SH-SY5Y (cell line): ENCODE measurements at regions not wholly inside any gene's neighbourhood (a gene's known extent, or its start where the extent isn't known, plus 50 kb on each side); places are given as distances from the start of the nearest gene placed in this dataset.

Experiments
- GATA2 ChIP-seq: IDR thresholded peaks from 2 replicates; pipeline ENCODE4 v1.6.1; 2011; ENCODE audit warnings: mild to moderate bottlenecking, low read depth, low read length
- GATA3 ChIP-seq: IDR thresholded peaks from 2 replicates; pipeline ENCODE4 v1.6.1; 2011; ENCODE audit warnings: low read depth, mild to moderate bottlenecking, low read length, moderate library complexity

GRCh38 chr9:28951945-28952344, 1378.7 kb upstream of the C9orf72 start:
- TF ChIP-seq GATA2 (no peak), GATA3 (no peak)

- no peak for TF ChIP-seq GATA3
- TF ChIP-seq GATA2 = no peak
Observed at GRCh38 chr9:28956116-28956880, 1383.0 kb upstream of the C9orf72 start.

- TF ChIP-seq GATA2 (no peak), GATA3 (no peak)
Observed at GRCh38 chr9:28960602-28961001, 1387.3 kb upstream of the C9orf72 start.

GRCh38 chr9:28961623-28962022, 1388.3 kb upstream of the C9orf72 start:
- TF ChIP-seq GATA2 (no peak), GATA3 (no peak)

GRCh38 chr9:28967226-28967625, 1393.9 kb upstream of the C9orf72 start:
- TF ChIP-seq GATA3 (no peak), GATA2 (no peak)

GRCh38 chr9:28970241-28970654, 1397.0 kb upstream of the C9orf72 start:
- TF ChIP-seq GATA2 (no peak), GATA3 (no peak)

GRCh38 chr9:28971881-28972280, 1398.6 kb upstream of the C9orf72 start:
- TF ChIP-seq GATA3 (no peak), GATA2 (no peak)

- TF ChIP-seq GATA2 (no peak), GATA3 (no peak)
Observed at GRCh38 chr9:28976250-28976649, 1403.0 kb upstream of the C9orf72 start.

- TF ChIP-seq GATA2 = no peak
- no peak for TF ChIP-seq GATA3
Observed at GRCh38 chr9:28976684-28977083, 1403.4 kb upstream of the C9orf72 start.

GRCh38 chr9:28981129-28981528, 1407.8 kb upstream of the C9orf72 start:
- TF ChIP-seq GATA3 (no peak), GATA2 (no peak)

GRCh38 chr9:28981711-28982110, 1408.4 kb upstream of the C9orf72 start:
- TF ChIP-seq GATA2 = no peak
- TF ChIP-seq GATA3 = no peak

- TF ChIP-seq GATA3 (no peak), GATA2 (no peak)
Observed at GRCh38 chr9:28984016-28984415, 1410.7 kb upstream of the C9orf72 start.

GRCh38 chr9:28999057-28999456, 1425.8 kb upstream of the C9orf72 start:
- TF ChIP-seq GATA2 (peak; percentile 43; the same call in 1 of the 2 replicates), GATA3 (peak; percentile 25; the same call in 1 of the 2 replicates)

GRCh38 chr9:28999806-29000205, 1426.5 kb upstream of the C9orf72 start:
- no peak for TF ChIP-seq GATA3
- no peak for TF ChIP-seq GATA2

- TF ChIP-seq GATA3 = no peak
- TF ChIP-seq GATA2 = no peak
Observed at GRCh38 chr9:29001006-29001405, 1427.7 kb upstream of the C9orf72 start.
